Midbrain (tissue), 1 donor: ENCODE measurements at regions not wholly inside any gene's neighbourhood (a gene's known extent, or its start where the extent isn't known, plus 50 kb on each side); places are given as distances from the start of the nearest gene placed in this dataset.

Source experiments
- DNase-seq: peaks from one replicate; lab custom pipeline; 2025; lab: John Stamatoyannopoulos, UW

GRCh38 chr14:82362452-82362851 lies 828.8 kb upstream of the SEL1L start:
- DNase-seq: no peak

DNA sequence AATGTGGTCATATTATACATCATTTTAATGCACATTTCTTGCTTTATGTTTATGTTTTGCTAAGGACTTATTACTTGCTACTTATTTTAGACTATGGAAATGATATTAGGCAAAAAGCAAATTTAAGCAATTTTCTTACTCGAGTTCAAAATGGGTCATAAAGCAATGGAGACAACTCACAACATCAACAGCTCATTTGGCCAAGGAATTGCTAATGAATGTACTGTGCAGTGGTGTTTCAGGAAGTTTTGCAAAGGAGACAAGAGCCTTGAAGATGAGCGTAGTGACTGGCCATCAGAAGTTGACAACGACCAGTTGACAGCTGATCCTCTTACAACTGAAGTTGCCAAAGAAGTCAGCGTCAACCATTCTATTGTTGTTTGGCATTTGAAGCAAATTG lies 831.8 kb upstream of the SEL1L start:
- DNase-seq: no peak

DNA sequence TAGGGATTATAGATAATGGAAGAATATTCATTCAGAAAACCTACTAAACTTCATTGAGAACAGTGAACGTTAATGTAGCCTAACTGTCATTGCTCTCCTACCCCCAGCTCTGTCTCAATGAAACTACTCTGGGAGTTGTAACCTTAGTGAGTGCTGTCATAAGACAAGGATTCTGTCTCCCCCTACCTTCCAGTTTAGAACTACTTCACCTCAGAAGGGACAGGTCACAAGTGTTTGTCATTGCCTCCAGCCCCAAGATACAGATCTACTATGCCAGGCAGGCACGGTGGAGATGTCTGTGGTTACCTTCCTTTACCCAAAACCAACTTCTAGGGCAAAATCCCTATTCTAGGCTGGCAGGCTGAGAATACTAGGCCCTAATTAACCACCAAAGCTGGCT lies 833.1 kb upstream of the SEL1L start:
- no peak for DNase-seq

- DNase-seq: no peak
These were observed 845.6 kb upstream of the SEL1L start for GRCh38 chr14:82379291-82379690.

- DNase-seq: no peak
These were observed 851.4 kb upstream of the SEL1L start for GRCh38 chr14:82385048-82385447.

GRCh38 chr14:82387699-82388098 lies 854.0 kb upstream of the SEL1L start:
- DNase-seq: peak; percentile 61

- DNase-seq: no peak
These were observed 854.8 kb upstream of the SEL1L start for GRCh38 chr14:82388488-82388887.

DNA sequence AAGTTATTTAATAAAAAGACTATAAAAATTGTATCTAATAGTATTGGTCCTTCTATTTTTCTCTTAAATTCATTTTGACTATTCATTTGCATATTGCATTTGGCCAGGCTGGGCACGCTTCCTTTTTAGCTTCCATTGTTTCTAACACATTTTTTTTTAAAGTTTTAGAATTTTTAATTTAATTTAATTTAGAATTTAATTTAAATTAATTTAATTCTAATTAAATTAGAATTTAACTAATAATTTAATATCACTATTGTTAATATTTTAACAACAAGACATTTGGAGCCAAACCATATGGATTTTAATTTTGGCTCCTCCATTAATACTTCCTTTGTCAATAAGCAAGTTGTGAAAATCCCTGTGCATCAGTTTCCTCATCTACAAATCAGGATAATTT lies 856.9 kb upstream of the SEL1L start:
- no peak for DNase-seq

GRCh38 chr14:82394916-82395315 lies 861.3 kb upstream of the SEL1L start:
- DNase-seq: no peak

GRCh38 chr14:82398256-82398655 lies 864.6 kb upstream of the SEL1L start:
- no peak for DNase-seq

DNA sequence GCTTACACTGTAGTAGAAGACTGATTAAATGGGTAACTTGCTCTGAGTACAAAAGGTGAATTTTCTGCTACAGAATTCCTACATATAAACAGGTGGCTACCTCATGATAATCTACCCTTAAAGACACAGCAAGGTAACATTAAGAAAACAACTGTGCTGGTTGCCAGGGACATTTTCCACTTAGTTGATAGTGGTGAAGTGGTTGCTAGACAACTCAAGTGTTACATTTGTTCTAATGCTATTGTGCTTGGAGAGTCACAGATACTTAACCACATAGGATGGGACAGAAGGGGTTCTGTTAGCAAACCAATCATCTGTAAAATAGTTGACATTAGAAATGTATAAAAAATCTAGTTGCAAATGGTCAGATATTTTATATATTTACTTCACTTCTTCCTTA lies 870.3 kb upstream of the SEL1L start:
- DNase-seq: no peak

DNA sequence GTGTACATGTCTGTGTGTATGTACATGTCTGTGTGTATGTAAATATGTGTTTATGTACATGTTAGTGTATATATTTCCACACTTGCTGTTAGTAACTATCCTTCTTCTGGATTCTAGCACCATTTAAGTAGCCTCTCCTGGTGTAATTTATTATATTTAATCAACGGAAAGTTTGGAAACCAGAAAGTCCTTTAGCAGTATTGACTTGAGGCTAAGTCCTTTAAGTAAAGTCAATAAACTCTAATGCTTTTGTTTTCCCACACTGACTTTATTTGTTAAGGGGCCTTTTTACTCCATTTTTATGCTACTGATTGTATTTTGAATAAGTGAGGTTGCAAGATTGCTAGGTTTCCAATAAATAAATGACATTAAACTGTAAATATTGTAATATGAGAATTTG lies 876.4 kb upstream of the SEL1L start:
- DNase-seq: no peak

GRCh38 chr14:82411298-82411697 lies 877.6 kb upstream of the SEL1L start:
- no peak for DNase-seq

GRCh38 chr14:82412545-82412944 lies 878.9 kb upstream of the SEL1L start:
- DNase-seq: no peak

GRCh38 chr14:82414853-82415539 lies 881.3 kb upstream of the SEL1L start:
- no peak for DNase-seq

DNA sequence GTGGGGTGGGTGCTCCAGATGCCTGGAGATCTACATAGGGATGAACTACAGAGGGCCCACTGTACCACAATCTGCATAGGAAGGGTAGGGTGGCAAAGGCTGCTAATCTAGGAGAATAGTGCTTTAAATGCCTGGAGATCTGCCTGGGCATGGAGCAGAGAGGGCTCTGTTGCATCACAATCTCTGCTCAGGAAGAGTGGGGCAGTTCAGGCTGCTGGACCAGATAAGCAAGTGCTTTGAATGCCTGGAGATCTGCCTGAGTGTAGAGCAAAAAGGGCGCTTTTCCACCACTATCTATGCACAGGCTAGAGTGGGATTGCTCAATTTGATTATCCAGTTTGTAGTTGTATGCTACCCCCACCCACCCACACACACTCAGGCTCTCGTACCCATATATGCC lies 886.3 kb upstream of the SEL1L start:
- no peak for DNase-seq

GRCh38 chr14:82420871-82421270 lies 887.2 kb upstream of the SEL1L start:
- peak; percentile 1 for DNase-seq

- no peak for DNase-seq
These were observed 887.6 kb upstream of the SEL1L start for GRCh38 chr14:82421286-82421685.

GRCh38 chr14:82422230-82422629 lies 888.6 kb upstream of the SEL1L start:
- no peak for DNase-seq

DNA sequence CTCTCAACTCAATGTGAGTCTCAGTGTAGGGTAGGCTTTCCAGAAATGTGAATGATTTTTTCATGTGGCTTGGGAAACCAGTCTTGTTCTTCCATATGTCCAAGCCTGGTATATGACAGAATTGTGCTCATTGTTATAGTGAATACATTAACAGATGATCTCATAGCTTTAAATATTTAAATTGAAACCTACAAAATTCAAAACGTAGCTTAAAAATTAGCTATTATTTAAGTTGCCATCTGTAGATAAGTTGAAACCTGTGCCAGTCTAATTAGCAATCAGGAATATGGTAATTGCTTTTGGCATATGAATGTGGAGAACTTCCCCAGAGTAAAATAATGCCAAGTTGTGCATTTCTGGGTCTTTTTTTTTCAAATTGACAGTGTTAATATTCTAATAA lies 891.6 kb upstream of the SEL1L start:
- no peak for DNase-seq

- no peak for DNase-seq
These were observed 897.4 kb upstream of the SEL1L start for GRCh38 chr14:82431031-82431430.

DNA sequence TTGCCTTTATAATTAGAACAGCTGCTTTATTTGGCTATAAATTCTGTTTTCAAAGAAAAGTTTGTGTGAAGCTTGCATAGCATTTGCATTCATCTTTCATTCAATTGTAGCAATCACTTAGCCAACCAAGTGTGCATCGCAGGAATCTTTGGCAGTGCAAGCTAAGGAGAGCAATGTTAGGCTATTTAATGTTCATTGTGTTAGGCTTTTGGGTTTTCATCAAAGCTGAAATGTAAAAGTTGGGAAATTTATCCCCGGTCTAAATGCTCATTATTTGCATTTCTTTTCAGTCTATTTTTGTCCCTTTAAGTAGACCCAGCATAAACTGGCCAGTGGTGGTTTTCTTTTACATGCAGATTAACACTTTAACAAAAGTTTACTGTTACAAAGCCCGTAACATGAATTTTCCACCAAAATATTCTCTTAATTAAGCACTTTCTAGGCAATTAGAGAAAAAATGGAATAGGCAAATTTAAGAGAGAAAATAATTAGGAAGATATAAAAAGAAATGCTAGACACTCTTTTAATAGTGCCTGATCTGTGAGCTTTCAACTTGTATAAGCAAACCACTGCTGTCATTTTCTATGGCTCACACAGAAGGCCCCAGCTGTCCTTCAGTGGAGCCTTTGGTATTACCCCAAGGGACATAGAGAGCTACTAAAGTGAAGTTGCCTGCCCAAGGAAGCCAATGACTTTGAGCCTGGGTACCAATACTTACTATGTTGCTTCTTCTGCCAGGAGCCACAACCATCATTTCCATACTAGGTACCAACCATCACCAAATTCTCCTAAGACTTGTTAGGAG lies 898.9 kb upstream of the SEL1L start:
- peak; percentile 28 for DNase-seq

DNA sequence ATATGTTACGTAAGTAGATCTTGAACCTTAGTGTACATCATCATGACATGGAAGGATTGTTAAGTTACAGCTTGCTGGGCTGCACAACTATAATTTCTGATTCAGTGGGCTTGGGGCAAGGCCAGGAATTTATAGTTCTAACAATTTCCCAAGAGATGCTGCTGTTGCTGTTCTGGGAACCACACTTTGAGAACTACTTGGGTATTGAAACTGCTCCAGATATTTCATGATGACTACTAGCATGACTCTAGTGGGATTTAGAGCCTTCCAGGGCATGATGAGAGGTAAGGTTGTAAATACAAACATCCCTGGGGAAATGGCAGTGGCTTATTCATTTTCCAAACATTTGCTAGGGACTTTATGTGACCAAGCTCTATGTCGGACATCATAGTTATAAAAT lies 904.8 kb upstream of the SEL1L start:
- no peak for DNase-seq

GRCh38 chr14:82441270-82441669 lies 907.6 kb upstream of the SEL1L start:
- DNase-seq: no peak
